ENCODE measurements at regions not wholly inside any gene's neighbourhood (a gene's known extent, or its start where the extent isn't known, plus 50 kb on each side); places are given as distances from the start of the nearest gene placed in this dataset.

DNA sequence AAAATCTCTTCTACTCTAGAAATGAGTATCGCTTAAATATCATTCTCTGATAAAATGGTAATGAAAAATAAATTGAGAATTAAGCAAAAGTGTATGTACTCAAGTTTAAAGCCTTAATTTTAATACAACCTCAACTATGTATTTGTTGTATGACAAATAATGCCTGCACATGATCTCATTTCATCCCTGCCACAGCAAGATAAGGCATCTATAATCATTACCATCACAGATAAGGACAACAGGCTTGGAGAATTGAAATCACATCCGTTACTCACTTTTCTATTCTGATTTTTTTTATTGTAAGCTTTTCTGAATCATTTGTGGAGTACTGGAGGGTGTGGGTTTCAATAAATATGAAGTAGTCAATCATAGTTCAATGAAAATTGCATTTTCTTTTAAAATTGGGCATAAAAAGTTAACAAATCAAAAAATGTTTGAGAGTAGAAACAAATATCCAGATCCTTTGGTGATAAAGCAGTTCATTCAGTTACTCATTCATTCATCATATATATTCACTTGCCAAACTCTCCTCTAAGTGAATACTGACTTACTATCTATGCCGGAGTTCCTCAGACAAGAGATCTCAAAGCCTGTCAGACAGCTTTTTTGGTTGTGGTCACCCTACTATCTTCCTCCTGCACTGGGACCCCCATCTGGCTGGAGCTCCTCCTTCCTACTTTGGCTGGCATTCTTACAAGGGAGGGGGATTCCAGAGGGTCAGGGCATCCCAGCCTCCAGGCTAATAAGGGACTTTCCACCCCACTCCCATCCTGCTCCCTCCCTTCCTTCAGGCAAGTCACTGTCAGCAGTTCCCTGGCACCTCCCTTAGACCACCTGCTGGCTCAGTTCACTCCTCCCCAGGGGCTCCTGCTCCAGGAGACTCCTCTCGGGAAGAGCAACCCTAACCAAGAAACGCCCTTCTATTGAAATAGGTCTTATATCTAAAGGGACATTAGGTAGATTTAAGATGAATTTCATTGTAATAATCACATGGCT lies 118.6 kb downstream of the OGFRL1 start:
- ATAC-seq (no peak), DNase-seq (no peak)
- intact Hi-C loops (cut with DNase I) = no loop called here
- no peak overlapping the region for H3K4me3 ChIP-seq
- TF ChIP-seq, protein P1, sequence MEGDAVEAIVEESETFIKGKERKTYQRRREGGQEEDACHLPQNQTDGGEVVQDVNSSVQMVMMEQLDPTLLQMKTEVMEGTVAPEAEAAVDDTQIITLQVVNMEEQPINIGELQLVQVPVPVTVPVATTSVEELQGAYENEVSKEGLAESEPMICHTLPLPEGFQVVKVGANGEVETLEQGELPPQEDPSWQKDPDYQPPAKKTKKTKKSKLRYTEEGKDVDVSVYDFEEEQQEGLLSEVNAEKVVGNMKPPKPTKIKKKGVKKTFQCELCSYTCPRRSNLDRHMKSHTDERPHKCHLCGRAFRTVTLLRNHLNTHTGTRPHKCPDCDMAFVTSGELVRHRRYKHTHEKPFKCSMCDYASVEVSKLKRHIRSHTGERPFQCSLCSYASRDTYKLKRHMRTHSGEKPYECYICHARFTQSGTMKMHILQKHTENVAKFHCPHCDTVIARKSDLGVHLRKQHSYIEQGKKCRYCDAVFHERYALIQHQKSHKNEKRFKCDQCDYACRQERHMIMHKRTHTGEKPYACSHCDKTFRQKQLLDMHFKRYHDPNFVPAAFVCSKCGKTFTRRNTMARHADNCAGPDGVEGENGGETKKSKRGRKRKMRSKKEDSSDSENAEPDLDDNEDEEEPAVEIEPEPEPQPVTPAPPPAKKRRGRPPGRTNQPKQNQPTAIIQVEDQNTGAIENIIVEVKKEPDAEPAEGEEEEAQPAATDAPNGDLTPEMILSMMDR (IDR thresholded peaks at IDR 0.05) = no peak
- no peaks in the 10 kb centered on the region for H3K36me3 ChIP-seq
- no peaks in the 10 kb centered on the region for H3K27me3 ChIP-seq
- peak overlapping the region in 1 of 2 donors; percentile 20 for H3K27ac ChIP-seq
- no peaks in the 10 kb centered on the region for H3K9me3 ChIP-seq
- peaks cover 40 to 56% of the 10 kb centered on the region in 2 donors for H3K4me1 ChIP-seq

DNA sequence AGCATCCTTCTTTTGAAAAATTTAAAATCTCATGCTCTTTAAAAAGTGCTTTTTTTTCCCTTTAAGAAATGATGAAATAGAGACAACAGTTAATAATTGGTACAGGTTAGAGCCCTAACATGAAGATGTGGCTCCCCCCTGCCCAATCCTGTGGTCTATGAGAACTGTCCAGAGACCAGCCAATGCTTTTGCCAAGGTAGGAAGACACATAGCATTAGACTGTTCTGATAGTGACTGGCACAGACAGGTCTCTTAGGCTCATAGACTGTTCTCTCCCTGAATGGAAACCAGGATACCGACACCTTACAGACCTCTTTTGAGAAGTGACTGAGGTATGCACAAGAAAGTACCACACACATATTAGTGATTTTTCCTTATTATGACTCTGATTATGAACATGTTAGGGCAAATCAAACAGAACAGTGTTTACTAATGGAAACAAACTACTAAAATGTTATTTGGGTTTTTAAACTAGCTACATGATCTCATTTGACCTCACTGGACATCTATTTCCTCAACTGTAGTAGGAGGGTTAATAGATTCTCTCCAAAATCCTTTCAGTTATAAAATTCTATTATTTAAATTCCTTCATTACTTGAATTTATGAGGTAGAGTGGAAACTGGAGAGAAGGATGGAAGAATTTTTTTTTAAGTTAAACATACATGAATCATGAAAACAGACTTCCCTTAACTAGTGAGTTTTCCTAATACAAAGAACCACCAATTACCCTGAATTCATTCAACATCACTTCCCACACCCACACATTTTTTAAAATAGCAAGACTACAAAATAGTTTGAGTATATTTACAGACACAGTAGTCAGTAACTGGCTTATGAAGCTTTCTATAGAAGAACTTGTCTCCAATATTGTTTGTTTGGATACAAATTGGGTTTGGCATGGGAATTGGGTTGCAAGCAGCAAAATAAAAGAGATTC lies 120.4 kb downstream of the OGFRL1 start:
- Histone ChIP-seq H3K4me3 (no peak overlapping the region), H3K27ac (peak overlapping the region in 1 of 2 donors; percentile 25), H3K27me3 (no peaks in the 10 kb centered on the region), H3K4me1 (peaks cover 36 to 57% of the 10 kb centered on the region in 2 donors), H3K9me3 (no peaks in the 10 kb centered on the region), H3K36me3 (no peaks in the 10 kb centered on the region)
- ATAC-seq (no peak), DNase-seq (no peak)
- TF ChIP-seq, protein P1 (IDR thresholded peaks at IDR 0.05) = no peak
- intact Hi-C loops (cut with DNase I) = no loop called here

- ATAC-seq (no peak), DNase-seq (no peak)
- Histone ChIP-seq H3K4me1 (peaks cover 27 to 54% of the 10 kb centered on the region in 2 donors), H3K4me3 (no peak overlapping the region), H3K9me3 (no peaks in the 10 kb centered on the region), H3K27ac (peak overlapping the region in 1 of 2 donors; percentile 25), H3K36me3 (no peaks in the 10 kb centered on the region), H3K27me3 (no peaks in the 10 kb centered on the region)
- TF ChIP-seq, protein P1 (IDR thresholded peaks at IDR 0.05) = no peak
- intact Hi-C loops (cut with DNase I) = no loop called here
Measured at GRCh38 chr6:71410164-71410566, 121.6 kb downstream of the OGFRL1 start.

DNA sequence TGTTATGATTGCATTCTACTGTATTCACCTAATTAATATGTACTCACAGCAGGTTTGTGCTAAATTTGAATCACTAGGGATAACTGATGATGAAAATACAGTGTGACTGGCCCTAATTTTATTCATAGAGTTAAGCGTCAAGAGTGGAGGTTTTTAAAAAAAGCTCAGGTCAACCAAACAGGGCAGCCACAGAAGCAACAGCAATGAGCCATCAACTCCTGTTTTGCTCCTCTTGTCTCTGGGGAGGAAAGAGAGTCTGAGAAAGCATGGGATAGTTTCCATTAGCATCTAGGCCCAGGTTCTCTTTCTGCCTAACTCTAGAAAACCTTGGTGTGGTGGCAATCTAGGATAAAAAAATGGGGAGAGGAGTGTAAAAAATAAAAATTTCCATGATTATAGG lies 122.1 kb downstream of the OGFRL1 start:
- H3K4me3 ChIP-seq = no peak overlapping the region

More for the DNA sequence above, 122.1 kb downstream of the OGFRL1 start:
- Histone ChIP-seq H3K36me3 (peaks cover 0 to 5% of the 10 kb centered on the region in 2 donors), H3K9me3 (no peaks in the 10 kb centered on the region), H3K27ac (peak overlapping the region in 1 of 2 donors; percentile 25), H3K27me3 (no peaks in the 10 kb centered on the region), H3K4me1 (peaks cover 26 to 48% of the 10 kb centered on the region in 2 donors)
- TF ChIP-seq, protein P1 (IDR thresholded peaks at IDR 0.05) = no peak
- DNase-seq = no peak
- intact Hi-C loops (cut with DNase I) = no loop called here
- no peak for ATAC-seq

All from left lung (tissue), 4 donors.